ENCODE measurements at regions not wholly inside any gene's neighbourhood (a gene's known extent, or its start where the extent isn't known, plus 50 kb on each side); places are given as distances from the start of the nearest gene placed in this dataset.

- Histone ChIP-seq H3K27me3 (ENCODE audit: control insufficient read depth, insufficient read depth, low read length) (no peaks in the 10 kb centered on the region), H3K4me3 (ENCODE audit: low read depth, low read length) (no peak overlapping the region), H3K36me3 (ENCODE audit: control insufficient read depth, insufficient read depth, low read length) (no peaks in the 10 kb centered on the region)
- ChIA-PET CTCF (interaction anchor here (1.3 kb wide), 1 partner anchor 10 kb away, joined by 3 read pairs; no protein-coding TSS in a partner anchor), POLR2A (no interaction called here)
- TF ChIP-seq, protein P1, sequence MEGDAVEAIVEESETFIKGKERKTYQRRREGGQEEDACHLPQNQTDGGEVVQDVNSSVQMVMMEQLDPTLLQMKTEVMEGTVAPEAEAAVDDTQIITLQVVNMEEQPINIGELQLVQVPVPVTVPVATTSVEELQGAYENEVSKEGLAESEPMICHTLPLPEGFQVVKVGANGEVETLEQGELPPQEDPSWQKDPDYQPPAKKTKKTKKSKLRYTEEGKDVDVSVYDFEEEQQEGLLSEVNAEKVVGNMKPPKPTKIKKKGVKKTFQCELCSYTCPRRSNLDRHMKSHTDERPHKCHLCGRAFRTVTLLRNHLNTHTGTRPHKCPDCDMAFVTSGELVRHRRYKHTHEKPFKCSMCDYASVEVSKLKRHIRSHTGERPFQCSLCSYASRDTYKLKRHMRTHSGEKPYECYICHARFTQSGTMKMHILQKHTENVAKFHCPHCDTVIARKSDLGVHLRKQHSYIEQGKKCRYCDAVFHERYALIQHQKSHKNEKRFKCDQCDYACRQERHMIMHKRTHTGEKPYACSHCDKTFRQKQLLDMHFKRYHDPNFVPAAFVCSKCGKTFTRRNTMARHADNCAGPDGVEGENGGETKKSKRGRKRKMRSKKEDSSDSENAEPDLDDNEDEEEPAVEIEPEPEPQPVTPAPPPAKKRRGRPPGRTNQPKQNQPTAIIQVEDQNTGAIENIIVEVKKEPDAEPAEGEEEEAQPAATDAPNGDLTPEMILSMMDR (IDR thresholded peaks at IDR 0.05; ENCODE audit: insufficient read depth, low read depth, low read length): no peak
- DNase-seq (ENCODE audit: low read depth): no peak
Observed at GRCh38 chr2:104923665-104924064, 69.8 kb downstream of the POU3F3 start.

DNA sequence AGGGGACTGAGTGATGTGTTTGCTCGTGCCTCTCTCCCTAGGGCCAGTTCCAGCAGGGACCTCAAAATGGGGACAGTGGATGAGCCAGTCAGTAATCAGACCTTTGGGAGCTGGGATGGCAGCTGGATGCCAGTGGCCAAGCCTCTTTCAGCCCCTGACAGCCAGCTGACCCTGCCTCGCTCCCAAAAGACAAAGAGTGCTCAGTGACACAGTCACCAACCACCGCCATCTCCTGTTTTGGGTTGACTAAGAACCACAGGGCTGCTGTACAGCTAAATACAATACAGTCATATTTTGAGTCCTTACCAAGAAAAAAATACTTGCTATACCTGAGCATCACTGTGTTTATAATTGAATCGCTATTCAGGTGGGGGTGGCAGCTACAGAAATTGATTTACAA, 75.7 kb downstream of the POU3F3 start:
- TF ChIP-seq, protein P1 (IDR thresholded peaks at IDR 0.05; ENCODE audit: insufficient read depth, low read depth, low read length): no peak
- ChIA-PET POLR2A (no interaction called here), CTCF (no interaction called here)
- no peak for DNase-seq (ENCODE audit: low read depth)
- Histone ChIP-seq H3K36me3 (ENCODE audit: control insufficient read depth, insufficient read depth, low read length) (no peaks in the 10 kb centered on the region; the same call in 1 of the 2 replicates), H3K27me3 (ENCODE audit: control insufficient read depth, insufficient read depth, low read length) (no peaks in the 10 kb centered on the region), H3K4me3 (ENCODE audit: low read depth, low read length) (no peak overlapping the region)

DNA sequence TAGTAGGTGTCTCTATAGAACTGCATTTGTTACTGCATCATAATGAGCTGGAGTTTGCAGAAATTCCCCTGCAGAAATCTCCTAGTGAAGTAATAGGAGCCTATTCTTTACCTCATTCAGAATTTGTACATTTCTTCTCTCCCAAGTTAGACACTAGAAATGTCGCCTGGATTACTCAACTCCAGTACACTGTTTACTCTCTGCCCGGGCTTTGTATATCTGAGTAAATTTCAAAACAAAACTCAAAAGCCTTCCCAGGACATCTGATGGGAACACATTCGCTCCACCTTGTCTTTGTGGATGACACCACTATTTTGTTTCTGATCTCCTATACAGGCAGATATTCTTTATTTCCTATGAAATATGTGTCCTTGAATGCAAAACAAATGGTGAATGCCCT, 76.8 kb downstream of the POU3F3 start:
- CTCF ChIA-PET: no interaction called here
- no peaks in the 10 kb centered on the region for H3K27me3 ChIP-seq (ENCODE audit: control insufficient read depth, insufficient read depth, low read length)
- DNase-seq (ENCODE audit: low read depth): no peak
- H3K4me3 ChIP-seq (ENCODE audit: low read depth, low read length): no peak overlapping the region
- TF ChIP-seq, protein P1 (IDR thresholded peaks at IDR 0.05; ENCODE audit: insufficient read depth, low read depth, low read length): no peak
- H3K36me3 ChIP-seq (ENCODE audit: control insufficient read depth, insufficient read depth, low read length): no peaks in the 10 kb centered on the region; the same call in 1 of the 2 replicates
- POLR2A ChIA-PET: no interaction called here

GRCh38 chr2:104932243-104932642, 78.3 kb downstream of the POU3F3 start:
- CTCF ChIA-PET: no interaction called here
- no peaks in the 10 kb centered on the region for H3K27me3 ChIP-seq (ENCODE audit: control insufficient read depth, insufficient read depth, low read length)
- DNase-seq (ENCODE audit: low read depth): no peak
- H3K36me3 ChIP-seq (ENCODE audit: control insufficient read depth, insufficient read depth, low read length): no peaks in the 10 kb centered on the region; the same call in 1 of the 2 replicates
- H3K4me3 ChIP-seq (ENCODE audit: low read depth, low read length): no peak overlapping the region
- POLR2A ChIA-PET: no interaction called here
- TF ChIP-seq, protein P1 (IDR thresholded peaks at IDR 0.05; ENCODE audit: insufficient read depth, low read depth, low read length): no peak

- H3K36me3 ChIP-seq (ENCODE audit: control insufficient read depth, insufficient read depth, low read length): no peaks in the 10 kb centered on the region; the same call in 1 of the 2 replicates
- H3K4me3 ChIP-seq (ENCODE audit: low read depth, low read length): no peak overlapping the region
- DNase-seq (ENCODE audit: low read depth): no peak
- TF ChIP-seq, protein P1 (IDR thresholded peaks at IDR 0.05; ENCODE audit: insufficient read depth, low read depth, low read length): no peak
- ChIA-PET POLR2A (no interaction called here), CTCF (no interaction called here)
- H3K27me3 ChIP-seq (ENCODE audit: control insufficient read depth, insufficient read depth, low read length): no peaks in the 10 kb centered on the region
Observed at GRCh38 chr2:104933151-104933917, 79.4 kb downstream of the POU3F3 start.

Data from BJ (cell line).